ENCODE measurements at regions not wholly inside any gene's neighbourhood (a gene's known extent, or its start where the extent isn't known, plus 50 kb on each side); places are given as distances from the start of the nearest gene placed in this dataset.

DNA sequence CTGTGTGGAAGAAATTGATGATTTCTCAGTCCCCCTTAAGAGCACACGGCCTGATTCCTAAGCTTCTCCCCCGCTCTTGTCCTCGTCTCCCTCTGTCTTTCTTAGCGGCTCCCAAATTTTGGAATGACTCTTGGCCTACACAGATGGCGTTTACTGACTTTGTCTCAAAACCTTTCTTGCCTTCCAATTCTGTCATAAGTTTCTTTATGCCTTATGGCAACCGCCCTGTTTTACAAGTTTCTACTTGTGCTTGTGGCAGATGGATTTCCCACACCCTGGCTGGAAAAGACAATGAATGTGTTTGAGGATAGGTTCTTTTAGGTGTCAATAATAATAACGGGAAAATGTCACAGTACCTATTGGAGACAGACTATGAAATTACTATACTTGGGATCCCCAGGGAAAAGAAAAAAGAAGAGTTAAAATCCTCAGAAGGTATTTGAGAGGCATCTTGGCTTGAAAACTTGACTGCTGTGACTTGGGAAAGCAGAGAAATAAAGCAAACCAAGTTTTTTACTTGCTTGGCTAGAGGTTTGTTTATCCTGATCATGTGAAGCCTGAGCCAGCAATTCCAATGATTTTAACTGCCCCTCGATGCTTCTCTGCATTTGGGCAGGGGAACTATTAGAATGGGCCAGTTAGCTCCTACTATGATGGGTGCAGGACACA lies 276.4 kb downstream of the HRH4 start:
- ATAC-seq (ENCODE audit: low read depth) (no peak), DNase-seq (no peak)
- Histone ChIP-seq H3K9ac (ENCODE audit: low read depth, low read length) (no peak overlapping the region), H3K4me2 (ENCODE audit: low read depth, low read length) (no peak overlapping the region), H2BK20ac (ENCODE audit: low read depth, low read length) (no peak overlapping the region; the same call in 1 of the 2 replicates), H3K18ac (ENCODE audit: low read depth, low read length) (no peak overlapping the region; the same call in 1 of the 2 replicates), H2BK120ac (ENCODE audit: low read depth, low read length) (peak overlapping the region; percentile 5; the same call in 1 of the 2 replicates), H4K91ac (ENCODE audit: insufficient read depth, low read depth, low read length) (no peak overlapping the region), H3K27ac (ENCODE audit: insufficient read depth, low read length) (no peak overlapping the region), H2BK15ac (ENCODE audit: low read depth, low read length) (no peak overlapping the region; the same call in 2 of the 3 replicates), H2AFZ (replicated peaks; ENCODE audit: low read length, poor library complexity) (no peak overlapping the region), H3K79me1 (ENCODE audit: low read depth in 1 of 2, low read length in 2 of 2) (0 out of 4 replicates have a peak, but pooled peaks cover 0 to 2% of the 10 kb centered on the region in 2 experiments), H3K4me1 (ENCODE audit: control insufficient read depth, insufficient read depth, low read length) (peaks cover 4% of the 10 kb centered on the region), H3K14ac (replicated peaks; ENCODE audit: low read depth, low read length) (no peak overlapping the region), H3K9me3 (ENCODE audit: control insufficient read depth, insufficient read depth, low read length) (no peaks in the 10 kb centered on the region), H2BK5ac (ENCODE audit: low read depth, low read length, poor library complexity, severe bottlenecking) (no peak overlapping the region), H3K56ac (ENCODE audit: extremely low read depth, insufficient read depth, low read length) (no peak overlapping the region), H3K23ac (ENCODE audit: low read depth, low read length) (no peak overlapping the region), H3K36me3 (ENCODE audit: control insufficient read depth, insufficient read depth, low read length) (no peaks in the 10 kb centered on the region), H4K20me1 (ENCODE audit: insufficient read depth, low read length) (no peaks in the 10 kb centered on the region), H3K27me3 (ENCODE audit: control insufficient read depth, insufficient read depth, low read length) (no peaks in the 10 kb centered on the region), H3K4me3 (ENCODE audit: insufficient read depth, low read depth, low read length) (no peak overlapping the region), H4K8ac (ENCODE audit: low read depth in 2 of 2, low read length in 2 of 2) (no peak overlapping the region), H2AK9ac (replicated peaks; ENCODE audit: low read depth, low read length, poor library complexity) (no peak overlapping the region), H3K4ac (ENCODE audit: low read depth, low read length) (no peak overlapping the region), H3K9me1 (ENCODE audit: insufficient read depth, low read length) (peaks cover 6% of the 10 kb centered on the region), H4K5ac (ENCODE audit: low read depth, low read length) (no peak overlapping the region; the same call in 1 of the 2 replicates), H2AK5ac (ENCODE audit: low read depth, low read length) (no peak overlapping the region)
- in situ Hi-C loops (cut with MboI; ENCODE audit: low sequenced_read_pairs) = no loop called here
- intact Hi-C loops (cut with micrococcal nuclease) = no loop called here
- WGBS, 2 experiments (ENCODE audit: extremely low coverage in 2 of 2, insufficient read length in 1 of 2) = 82% methylated on average over 3 of the region's 8 CpGs; no CpG with 5 or more reads in 1 of the 2 experiments
- TF ChIP-seq NFE2L2 (IDR thresholded peaks at IDR 0.05; ENCODE audit: low read depth, low read length) (no peak), RAD21 (IDR thresholded peaks at IDR 0.05; ENCODE audit: low read length) (no peak), BHLHE40 (IDR thresholded peaks at IDR 0.05; ENCODE audit: low read depth, low read length) (no peak), POLR2A (IDR thresholded peaks at IDR 0.05; ENCODE audit: low read depth, low read length) (no peak), MAZ (IDR thresholded peaks at IDR 0.05; ENCODE audit: borderline replicate concordance, low read depth, low read length) (no peak), CEBPB (IDR thresholded peaks at IDR 0.05; ENCODE audit: low read depth, low read length) (no peak), MAFK (IDR thresholded peaks at IDR 0.05; ENCODE audit: low read depth, low read length) (no peak), FOS (IDR thresholded peaks at IDR 0.05; ENCODE audit: low read depth, low read length) (no peak), RFX5 (IDR thresholded peaks at IDR 0.05; ENCODE audit: low read depth, low read length) (no peak), MXI1 (IDR thresholded peaks at IDR 0.05; ENCODE audit: borderline replicate concordance, low read depth, low read length) (no peak), CHD1 (IDR thresholded peaks at IDR 0.05; ENCODE audit: low read depth, low read length) (no peak), RCOR1 (IDR thresholded peaks at IDR 0.05; ENCODE audit: insufficient replicate concordance, low read length) (no peak), SMC3 (IDR thresholded peaks at IDR 0.05; ENCODE audit: low read depth, low read length) (no peak)
- TF ChIP-seq, protein P1, sequence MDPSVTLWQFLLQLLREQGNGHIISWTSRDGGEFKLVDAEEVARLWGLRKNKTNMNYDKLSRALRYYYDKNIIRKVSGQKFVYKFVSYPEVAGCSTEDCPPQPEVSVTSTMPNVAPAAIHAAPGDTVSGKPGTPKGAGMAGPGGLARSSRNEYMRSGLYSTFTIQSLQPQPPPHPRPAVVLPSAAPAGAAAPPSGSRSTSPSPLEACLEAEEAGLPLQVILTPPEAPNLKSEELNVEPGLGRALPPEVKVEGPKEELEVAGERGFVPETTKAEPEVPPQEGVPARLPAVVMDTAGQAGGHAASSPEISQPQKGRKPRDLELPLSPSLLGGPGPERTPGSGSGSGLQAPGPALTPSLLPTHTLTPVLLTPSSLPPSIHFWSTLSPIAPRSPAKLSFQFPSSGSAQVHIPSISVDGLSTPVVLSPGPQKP (IDR thresholded peaks at IDR 0.05; ENCODE audit: borderline replicate concordance, low read depth, low read length) = no peak
- TF ChIP-seq, protein P2, sequence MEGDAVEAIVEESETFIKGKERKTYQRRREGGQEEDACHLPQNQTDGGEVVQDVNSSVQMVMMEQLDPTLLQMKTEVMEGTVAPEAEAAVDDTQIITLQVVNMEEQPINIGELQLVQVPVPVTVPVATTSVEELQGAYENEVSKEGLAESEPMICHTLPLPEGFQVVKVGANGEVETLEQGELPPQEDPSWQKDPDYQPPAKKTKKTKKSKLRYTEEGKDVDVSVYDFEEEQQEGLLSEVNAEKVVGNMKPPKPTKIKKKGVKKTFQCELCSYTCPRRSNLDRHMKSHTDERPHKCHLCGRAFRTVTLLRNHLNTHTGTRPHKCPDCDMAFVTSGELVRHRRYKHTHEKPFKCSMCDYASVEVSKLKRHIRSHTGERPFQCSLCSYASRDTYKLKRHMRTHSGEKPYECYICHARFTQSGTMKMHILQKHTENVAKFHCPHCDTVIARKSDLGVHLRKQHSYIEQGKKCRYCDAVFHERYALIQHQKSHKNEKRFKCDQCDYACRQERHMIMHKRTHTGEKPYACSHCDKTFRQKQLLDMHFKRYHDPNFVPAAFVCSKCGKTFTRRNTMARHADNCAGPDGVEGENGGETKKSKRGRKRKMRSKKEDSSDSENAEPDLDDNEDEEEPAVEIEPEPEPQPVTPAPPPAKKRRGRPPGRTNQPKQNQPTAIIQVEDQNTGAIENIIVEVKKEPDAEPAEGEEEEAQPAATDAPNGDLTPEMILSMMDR (conservative IDR thresholded peaks at IDR 0.05; ENCODE audit: low read depth, low read length) = no peak
- TF ChIP-seq, protein P3, sequence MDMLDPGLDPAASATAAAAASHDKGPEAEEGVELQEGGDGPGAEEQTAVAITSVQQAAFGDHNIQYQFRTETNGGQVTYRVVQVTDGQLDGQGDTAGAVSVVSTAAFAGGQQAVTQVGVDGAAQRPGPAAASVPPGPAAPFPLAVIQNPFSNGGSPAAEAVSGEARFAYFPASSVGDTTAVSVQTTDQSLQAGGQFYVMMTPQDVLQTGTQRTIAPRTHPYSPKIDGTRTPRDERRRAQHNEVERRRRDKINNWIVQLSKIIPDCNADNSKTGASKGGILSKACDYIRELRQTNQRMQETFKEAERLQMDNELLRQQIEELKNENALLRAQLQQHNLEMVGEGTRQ (IDR thresholded peaks at IDR 0.05; ENCODE audit: low read depth, low read length) = no peak
- no TSS peak for BruUV-seq (replicated peaks)
- ChIA-PET POLR2A (ENCODE audit: unreplicated experiment) (no interaction called here), CTCF (no interaction called here)
- dilution Hi-C loops (cut with HindIII; ENCODE audit: low sequenced_read_pairs, unreplicated experiment) = no loop called here
